ENCODE measurements at regions not wholly inside any gene's neighbourhood (a gene's known extent, or its start where the extent isn't known, plus 50 kb on each side); places are given as distances from the start of the nearest gene placed in this dataset.

- BruUV-seq (replicated peaks): no TSS peak
- Histone ChIP-seq H3K79me2 (ENCODE audit: control insufficient read depth, insufficient read depth, low read length) (no peaks in the 10 kb centered on the region), H3K4me3 (replicated peaks in 1 of 3; ENCODE audit: insufficient read depth in 1 of 3, low read depth in 1 of 3, low read length in 3 of 3) (no peak overlapping the region), H2AFZ (ENCODE audit: low read depth, low read length) (no peak overlapping the region), H3K9me3 (replicated peaks; ENCODE audit: control insufficient read depth, insufficient read depth, low read length) (no peaks in the 10 kb centered on the region), H4K20me1 (replicated peaks; ENCODE audit: control insufficient read depth, extremely low read depth, insufficient read depth, low read length) (no peaks in the 10 kb centered on the region), H3K36me3 (ENCODE audit: control insufficient read depth in 2 of 2, extremely low read depth in 1 of 2, insufficient read depth in 2 of 2, low read length in 2 of 2) (no peaks in the 10 kb centered on the region), H3K9ac (replicated peaks; ENCODE audit: extremely low read depth, insufficient read depth, low read length) (no peak overlapping the region), H3K27ac (ENCODE audit: insufficient read depth, low read depth, low read length) (no peak overlapping the region), H3K4me2 (ENCODE audit: insufficient read depth, low read length) (no peak overlapping the region), H3K27me3 (ENCODE audit: control insufficient read depth in 2 of 2, insufficient read depth in 2 of 2, low read length in 2 of 2) (no peaks in the 10 kb centered on the region), H3K4me1 (ENCODE audit: control insufficient read depth, extremely low read depth, insufficient read depth, low read length) (no peaks in the 10 kb centered on the region), H3K9me1 (replicated peaks; ENCODE audit: control insufficient read depth, extremely low read depth, insufficient read depth, low read length) (no peaks in the 10 kb centered on the region)
- CTCF ChIA-PET: no interaction called here
- TF ChIP-seq FOS (IDR thresholded peaks at IDR 0.05; ENCODE audit: borderline replicate concordance, insufficient read depth, low read length) (no peak), POLR2AphosphoS5 (IDR thresholded peaks at IDR 0.05; ENCODE audit: insufficient read depth, low read depth, low read length) (no peak), JUN (IDR thresholded peaks at IDR 0.05; ENCODE audit: borderline replicate concordance, insufficient read depth, insufficient read length, low read depth) (no peak), GATA2 (IDR thresholded peaks at IDR 0.05; ENCODE audit: insufficient read depth, insufficient read length, low read depth, low read length) (no peak), POLR2A (IDR thresholded peaks at IDR 0.05; ENCODE audit: low read depth, low read length) (no peak), MYC (IDR thresholded peaks at IDR 0.05; ENCODE audit: low read depth, low read length) (no peak), MAX (IDR thresholded peaks at IDR 0.05; ENCODE audit: insufficient read depth, insufficient read length) (no peak), EZH2 (IDR thresholded peaks at IDR 0.05; ENCODE audit: borderline replicate concordance, low read depth, low read length, severe bottlenecking) (no peak), CTCF (IDR thresholded peaks at IDR 0.05; ENCODE audit: extremely low read depth in 1 of 2, insufficient read depth in 1 of 2, low read depth in 1 of 2, low read length in 2 of 2) (no peak)
- intact Hi-C loops (cut with micrococcal nuclease) (no loop called here), dilution Hi-C loops (cut with MboI; ENCODE audit: extremely low pct_ligation_motif_present, low sequenced_read_pairs) (no loop called here)
- no peak for FAIRE-seq
- DNase-seq (ENCODE audit: low read depth, low spot score): no peak
- POLR2A ChIA-PET: no interaction called here
Measured at GRCh38 chr4:24404281-24404680, 180.1 kb downstream of the DHX15 start.

All from endothelial cell of umbilical vein (primary cell).